Hematopoietic multipotent progenitor cell treated with erythropoietin and hydrocortisone succinate and interleukin-3 and kit ligand, for 6 days (in vitro differentiated cells): ENCODE measurements at regions not wholly inside any gene's neighbourhood (a gene's known extent, or its start where the extent isn't known, plus 50 kb on each side); places are given as distances from the start of the nearest gene placed in this dataset.
A peak's percentile ranks its signal among the peaks of the same experiment; 100 is the strongest.

Experiments
- DNase-seq: peaks from one replicate; pipeline ENCODE4 v3.0.0-alpha.2; 2015

- no peak for DNase-seq
These were observed 55.3 kb upstream of the POM121L12 start for GRCh38 chr7:52980129-52980528.

GRCh38 chr7:52973126-52973525, 62.3 kb upstream of the POM121L12 start:
- DNase-seq = no peak

GRCh38 chr7:52962402-52963076, 72.9 kb upstream of the POM121L12 start:
- no peak for DNase-seq

GRCh38 chr7:52961084-52961483, 74.3 kb upstream of the POM121L12 start:
- DNase-seq = no peak

DNA sequence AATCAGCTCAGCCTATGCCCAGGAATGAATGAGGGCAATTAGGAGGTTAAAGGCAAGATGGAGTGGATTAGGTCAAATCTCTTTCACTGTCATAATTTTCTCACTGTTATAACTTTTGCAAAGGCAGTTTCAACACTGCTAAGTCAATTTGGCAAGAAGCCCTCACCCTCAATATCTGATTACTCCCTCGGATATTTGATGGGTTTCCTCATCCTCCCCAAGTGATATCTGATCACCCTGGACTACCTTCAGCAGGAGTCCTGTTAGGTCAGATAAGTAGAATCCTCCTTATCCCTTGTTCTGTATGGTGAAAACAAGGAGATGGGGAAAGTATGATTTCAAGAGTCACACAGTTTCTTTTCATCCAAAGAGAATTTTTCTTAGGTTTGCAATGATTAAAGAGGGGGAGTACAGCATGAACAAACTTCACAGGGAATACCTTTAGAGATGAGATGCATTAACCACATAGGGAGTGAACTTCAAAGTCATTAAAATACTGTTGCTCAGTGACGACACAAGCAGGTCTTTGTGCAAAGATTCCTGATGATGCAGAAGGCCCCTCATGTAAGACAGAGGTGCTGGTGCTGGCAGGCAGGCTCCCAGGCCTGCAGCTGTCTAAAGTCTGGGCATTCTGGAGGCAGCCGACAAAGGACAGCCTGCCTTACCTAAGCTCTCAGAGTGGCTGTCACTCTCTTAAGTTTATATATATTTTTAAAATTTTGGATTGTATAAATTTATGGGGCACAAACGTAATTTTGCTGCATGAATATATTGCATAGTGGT, 75.4 kb upstream of the POM121L12 start:
- no peak for DNase-seq

- DNase-seq = no peak
These were observed 76.1 kb upstream of the POM121L12 start for GRCh38 chr7:52959336-52959735.

- DNase-seq = no peak
These were observed 76.8 kb upstream of the POM121L12 start for GRCh38 chr7:52958621-52959140.

DNA sequence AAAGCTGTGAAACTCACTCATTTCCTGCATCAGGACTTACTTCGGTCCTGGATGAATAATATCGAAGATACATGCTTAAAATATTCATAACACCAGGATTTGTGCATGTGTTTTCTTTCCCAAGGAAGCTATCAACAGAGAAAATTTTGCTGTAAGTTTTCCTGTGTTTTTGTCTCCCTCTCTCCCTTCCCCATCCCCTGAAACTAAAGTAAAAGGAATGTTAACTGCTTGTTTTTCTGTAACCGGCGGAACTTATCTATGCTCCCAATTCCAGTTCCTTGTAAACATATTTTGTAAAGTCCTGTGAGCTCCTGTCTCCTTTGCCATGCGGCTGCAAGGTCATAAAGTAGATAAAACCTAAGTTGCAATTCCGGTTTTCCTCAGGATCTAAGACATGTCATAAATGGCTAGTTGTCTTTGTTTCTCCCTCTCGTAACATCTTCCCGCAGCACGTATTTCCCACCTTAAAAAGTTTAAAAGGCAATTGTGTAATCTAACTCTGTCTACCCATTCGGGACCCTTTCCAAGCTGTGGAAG, 79.0 kb upstream of the POM121L12 start:
- DNase-seq = no peak

GRCh38 chr7:52955522-52955921, 79.9 kb upstream of the POM121L12 start:
- DNase-seq = no peak

DNA sequence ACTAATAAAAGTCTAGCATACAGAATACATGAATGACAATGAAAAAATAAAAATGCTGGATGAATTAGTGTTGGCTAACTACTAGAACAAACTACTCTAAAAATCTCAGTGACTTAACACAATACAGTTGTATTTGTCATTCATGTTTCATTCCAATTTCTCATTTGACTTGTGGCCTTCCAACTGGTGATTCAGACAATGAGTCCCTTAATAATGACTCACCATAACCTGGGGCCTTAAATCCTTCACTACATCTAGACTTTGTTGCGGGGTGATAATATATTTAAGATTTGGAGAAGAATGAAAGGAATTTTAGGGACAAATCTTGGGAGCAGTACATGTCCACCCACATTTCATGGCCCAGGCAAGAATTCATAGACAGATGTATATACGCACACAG, 90.5 kb upstream of the POM121L12 start:
- no peak for DNase-seq

- DNase-seq = no peak
These were observed 95.0 kb upstream of the POM121L12 start for GRCh38 chr7:52940481-52940880.

GRCh38 chr7:52938455-52939133, 96.8 kb upstream of the POM121L12 start:
- no peak for DNase-seq

GRCh38 chr7:52936750-52937149, 98.7 kb upstream of the POM121L12 start:
- DNase-seq = no peak

GRCh38 chr7:52928591-52928990, 106.8 kb upstream of the POM121L12 start:
- no peak for DNase-seq

- no peak for DNase-seq
These were observed 110.1 kb upstream of the POM121L12 start for GRCh38 chr7:52925332-52925731.

DNA sequence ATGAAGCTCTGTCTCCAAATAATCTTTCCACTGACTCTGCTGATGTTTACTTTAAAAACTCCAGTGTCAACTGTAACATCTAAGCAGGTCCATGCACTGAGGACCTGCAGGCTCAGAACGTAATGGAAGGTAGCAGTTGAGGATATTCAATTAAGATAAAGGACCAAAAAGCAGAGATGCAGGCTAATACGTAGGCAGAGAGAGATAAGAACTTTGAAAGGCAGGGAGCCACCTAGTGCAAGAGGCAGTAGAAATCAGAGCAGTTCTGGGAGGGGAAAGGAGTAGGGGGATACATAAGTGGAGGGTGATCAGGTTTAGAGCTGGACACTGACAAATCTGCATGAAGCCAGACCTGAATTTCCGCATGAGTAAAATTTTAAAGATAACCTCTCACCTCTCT, 114.5 kb upstream of the POM121L12 start:
- no peak for DNase-seq

- DNase-seq = peak; percentile 2
These were observed 117.4 kb upstream of the POM121L12 start for GRCh38 chr7:52917982-52918578.

DNA sequence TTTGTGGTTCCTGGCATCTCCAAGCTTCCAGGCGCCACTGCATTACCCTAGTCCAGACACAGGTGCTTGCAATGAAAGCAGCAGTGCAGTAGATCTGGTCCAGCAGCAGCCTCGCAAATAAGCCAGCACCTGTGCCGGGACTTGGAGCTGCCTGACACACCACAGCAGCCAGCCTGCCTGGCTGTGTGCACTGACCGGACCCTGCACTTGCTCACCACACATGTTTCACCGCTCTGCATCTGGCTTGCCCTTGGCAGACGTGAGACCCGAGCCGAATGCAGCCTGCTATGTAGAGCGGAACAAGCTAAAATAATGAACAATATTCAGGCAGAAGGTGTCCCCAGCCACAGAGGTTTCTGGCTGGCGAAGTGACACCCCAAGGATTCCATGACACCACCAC, 123.6 kb upstream of the POM121L12 start:
- no peak for DNase-seq

- DNase-seq = no peak
These were observed 124.1 kb upstream of the POM121L12 start for GRCh38 chr7:52911326-52911725.

- DNase-seq = no peak
These were observed 125.5 kb upstream of the POM121L12 start for GRCh38 chr7:52909935-52910334.

GRCh38 chr7:52909131-52909530, 126.3 kb upstream of the POM121L12 start:
- DNase-seq = no peak

- DNase-seq = no peak
These were observed 137.7 kb upstream of the POM121L12 start for GRCh38 chr7:52897713-52898112.

GRCh38 chr7:52897288-52897687, 138.1 kb upstream of the POM121L12 start:
- no peak for DNase-seq
